GM12872 (cell line): ENCODE measurements at regions not wholly inside any gene's neighbourhood (a gene's known extent, or its start where the extent isn't known, plus 50 kb on each side); places are given as distances from the start of the nearest gene placed in this dataset.

ENCODE experiments used
- TF ChIP-seq, protein P1 (sequence below): IDR thresholded peaks from 3 replicates; pipeline ENCODE4 v1.5.1; 2011; ENCODE audit warnings: low read depth, mild to moderate bottlenecking, low read length, moderate library complexity; ENCODE audit not compliant: insufficient read depth

DNA sequence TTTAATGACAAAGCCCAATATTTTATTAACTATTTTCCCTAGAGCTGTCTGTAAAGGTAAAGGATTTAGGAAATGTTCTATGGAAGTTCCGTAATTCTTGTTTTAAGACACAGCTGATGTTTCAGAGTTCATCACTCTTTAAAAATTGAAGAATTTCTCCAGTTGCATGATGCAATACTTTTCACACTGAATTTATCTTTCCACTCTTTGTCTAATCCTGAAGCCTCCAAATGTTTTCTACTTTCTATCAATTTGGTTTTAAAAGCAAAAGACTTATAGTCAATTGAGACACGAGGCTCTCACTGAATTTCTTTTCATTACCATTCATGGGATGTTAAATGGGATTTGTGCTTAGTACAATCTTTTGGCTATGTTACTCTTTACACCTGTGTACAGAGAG, 223.2 kb downstream of the TDRD15 start:
- TF ChIP-seq, protein P1, sequence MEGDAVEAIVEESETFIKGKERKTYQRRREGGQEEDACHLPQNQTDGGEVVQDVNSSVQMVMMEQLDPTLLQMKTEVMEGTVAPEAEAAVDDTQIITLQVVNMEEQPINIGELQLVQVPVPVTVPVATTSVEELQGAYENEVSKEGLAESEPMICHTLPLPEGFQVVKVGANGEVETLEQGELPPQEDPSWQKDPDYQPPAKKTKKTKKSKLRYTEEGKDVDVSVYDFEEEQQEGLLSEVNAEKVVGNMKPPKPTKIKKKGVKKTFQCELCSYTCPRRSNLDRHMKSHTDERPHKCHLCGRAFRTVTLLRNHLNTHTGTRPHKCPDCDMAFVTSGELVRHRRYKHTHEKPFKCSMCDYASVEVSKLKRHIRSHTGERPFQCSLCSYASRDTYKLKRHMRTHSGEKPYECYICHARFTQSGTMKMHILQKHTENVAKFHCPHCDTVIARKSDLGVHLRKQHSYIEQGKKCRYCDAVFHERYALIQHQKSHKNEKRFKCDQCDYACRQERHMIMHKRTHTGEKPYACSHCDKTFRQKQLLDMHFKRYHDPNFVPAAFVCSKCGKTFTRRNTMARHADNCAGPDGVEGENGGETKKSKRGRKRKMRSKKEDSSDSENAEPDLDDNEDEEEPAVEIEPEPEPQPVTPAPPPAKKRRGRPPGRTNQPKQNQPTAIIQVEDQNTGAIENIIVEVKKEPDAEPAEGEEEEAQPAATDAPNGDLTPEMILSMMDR, result no peak

DNA sequence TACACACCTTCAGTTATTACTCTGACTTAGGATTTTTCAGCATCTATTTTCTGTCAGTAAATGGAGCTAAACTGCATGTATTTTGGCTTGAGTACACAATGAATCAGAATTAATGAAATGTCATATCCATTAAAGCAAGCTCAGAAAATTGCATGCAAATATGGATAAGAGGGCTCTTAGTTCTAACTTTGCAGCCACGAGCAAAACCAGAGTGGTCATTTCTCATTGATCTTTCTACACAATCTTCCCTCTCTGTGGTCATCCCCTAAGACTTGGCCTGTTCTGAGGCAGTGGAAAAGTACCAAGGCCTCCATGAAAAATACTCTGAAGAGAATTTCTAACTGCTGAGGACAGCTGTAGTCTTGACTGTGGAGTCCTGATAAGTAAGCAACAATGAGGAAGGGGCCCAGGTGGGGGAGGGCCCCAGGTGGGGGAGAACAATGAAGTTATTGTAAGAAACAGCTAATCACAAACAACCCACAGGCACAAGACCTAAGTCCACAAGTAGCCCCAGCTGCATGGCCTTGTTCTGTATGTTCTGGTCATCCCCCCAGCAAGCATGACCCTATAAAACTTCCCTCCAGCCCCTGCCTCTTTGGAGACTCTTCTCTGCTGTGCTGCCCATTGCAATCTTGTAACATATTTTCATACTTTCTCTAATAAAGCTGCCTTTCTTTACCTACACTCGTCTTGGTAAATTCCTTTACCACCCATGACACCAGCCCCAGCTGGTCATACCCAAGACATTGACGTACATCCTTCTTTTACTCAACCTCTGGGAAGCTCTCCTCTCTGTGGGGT, 230.3 kb downstream of the TDRD15 start:
- TF ChIP-seq, protein P1, result no peak

DNA sequence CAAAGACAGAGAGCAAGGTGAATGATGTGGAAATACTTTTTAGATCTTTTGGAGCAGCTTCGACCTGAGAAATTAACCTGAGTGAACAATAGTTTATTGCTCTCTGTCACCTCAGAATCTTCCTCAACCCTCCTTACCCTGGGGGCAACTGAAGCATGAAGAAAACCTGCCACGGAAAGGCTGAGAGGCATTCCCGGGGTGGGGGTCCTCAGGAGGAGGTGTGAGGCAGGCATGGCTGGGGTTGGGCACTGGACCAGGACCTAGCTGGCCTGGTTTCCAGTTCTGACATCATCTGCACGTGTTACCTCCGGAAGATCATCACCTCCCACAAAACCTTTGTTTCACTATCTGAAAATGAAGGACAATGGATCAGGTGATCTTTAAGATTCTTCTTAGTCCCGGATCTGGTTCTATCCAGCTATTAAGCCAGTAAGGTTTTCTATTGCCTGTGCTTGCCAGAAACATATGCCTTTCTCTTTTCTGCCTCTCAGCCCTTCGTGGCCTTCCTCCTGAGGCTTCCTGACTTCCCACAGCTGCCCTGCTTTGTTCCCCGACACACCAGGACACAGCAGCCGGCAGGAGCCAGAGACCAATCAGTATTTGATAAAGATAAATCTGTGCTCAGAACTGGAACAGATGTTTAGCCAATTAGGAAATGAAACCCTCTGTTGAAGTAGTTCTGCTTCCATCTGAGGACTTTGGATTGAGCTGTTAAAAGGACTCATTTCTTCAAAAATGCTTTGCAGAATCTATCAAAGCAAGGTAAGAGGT, 232.5 kb downstream of the TDRD15 start:
- TF ChIP-seq, protein P1, result no peak

DNA sequence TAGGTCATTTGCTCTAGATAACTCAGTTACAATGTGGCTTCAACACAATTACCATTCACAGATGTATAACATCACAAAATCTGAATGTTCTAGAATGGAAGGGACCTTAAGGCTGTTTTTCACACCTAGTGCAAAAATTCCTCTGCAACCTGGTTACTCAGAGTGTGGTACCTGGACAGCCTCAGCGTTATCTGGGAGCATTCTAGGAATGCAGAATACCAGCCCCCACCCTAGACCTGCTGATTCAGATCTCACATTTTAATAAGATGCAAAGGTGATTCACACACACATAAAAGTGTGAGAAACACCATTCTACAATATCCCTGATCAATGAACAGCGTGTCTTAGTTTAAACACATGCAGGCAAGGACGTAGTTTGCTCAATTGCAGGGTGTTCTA, 233.1 kb downstream of the TDRD15 start:
- TF ChIP-seq, protein P1, result no peak

DNA sequence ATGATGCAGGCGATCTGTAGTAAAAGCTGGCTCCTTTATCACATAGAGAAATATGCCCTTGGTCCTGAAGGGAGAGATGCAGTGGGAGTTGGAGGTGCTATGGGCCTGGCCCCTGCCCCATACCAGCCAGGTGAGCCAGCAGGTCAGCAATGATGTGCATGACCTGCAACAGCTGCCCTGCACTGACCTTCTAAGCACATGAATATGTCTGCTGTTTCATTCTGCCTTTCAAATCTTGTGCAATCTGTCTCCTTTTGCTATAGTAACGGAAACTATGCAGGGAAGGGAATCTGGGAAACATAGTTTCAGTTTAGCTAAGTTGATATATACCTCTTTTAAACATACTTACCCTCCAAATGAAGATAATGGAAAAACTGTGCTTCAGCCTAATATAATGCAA, 235.2 kb downstream of the TDRD15 start:
- TF ChIP-seq, protein P1, result no peak

DNA sequence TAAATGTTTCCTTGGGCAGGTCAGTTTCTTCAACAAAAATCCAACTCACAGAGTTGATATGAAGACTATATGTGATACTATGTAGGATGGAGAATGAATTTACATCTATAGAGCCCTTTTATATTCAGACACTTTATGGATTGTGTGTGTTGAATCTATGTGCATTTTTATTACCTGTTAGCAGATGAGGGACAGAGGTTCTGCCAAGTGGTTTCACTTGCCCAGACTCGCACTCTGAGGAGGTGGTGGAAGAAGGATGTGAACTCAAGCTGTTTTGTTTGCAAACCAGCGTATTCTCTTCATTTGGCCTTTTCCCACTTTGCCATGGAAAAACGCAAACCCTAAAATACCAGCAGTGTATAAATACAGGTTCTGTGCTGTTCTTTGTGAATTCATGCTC, 237.6 kb downstream of the TDRD15 start:
- TF ChIP-seq, protein P1, result no peak

DNA sequence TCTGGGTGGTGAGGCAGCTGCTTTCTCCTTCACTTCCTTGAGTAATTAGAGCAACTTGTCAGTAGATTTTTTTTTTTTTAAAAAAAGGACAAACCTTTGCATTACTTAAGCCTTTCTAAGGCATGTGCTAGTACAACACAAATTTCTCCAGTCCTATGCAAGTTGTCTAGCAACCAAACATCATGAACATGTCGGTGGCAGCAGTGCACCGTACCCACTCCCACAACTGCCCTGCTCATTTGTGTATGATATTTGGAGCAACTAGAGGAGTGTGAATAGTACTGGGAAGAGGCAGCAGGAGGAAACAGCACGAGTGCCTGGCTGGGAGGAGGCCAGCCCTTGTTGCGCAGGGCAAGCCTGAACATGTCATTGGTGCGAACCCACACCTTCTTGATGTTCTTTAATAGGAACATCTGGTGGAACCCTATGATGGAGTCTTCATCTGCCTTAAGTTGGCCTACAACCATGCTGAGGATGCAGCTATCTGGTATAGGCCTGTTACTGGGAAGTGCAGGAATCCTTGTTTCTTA, 238.3 kb downstream of the TDRD15 start:
- TF ChIP-seq, protein P1, result no peak
